Osteoblast (primary cell): ENCODE measurements at regions not wholly inside any gene's neighbourhood (a gene's known extent, or its start where the extent isn't known, plus 50 kb on each side); places are given as distances from the start of the nearest gene placed in this dataset.
"Not testable (repeated sequence)": the region's sequence is repeated elsewhere in the genome, so short reads cannot be mapped to it uniquely, and the experiment has no call there.

Source experiments
- DNase-seq: peaks from one replicate; pipeline ENCODE4 v3.0.0; 2011; ENCODE audit warnings: low spot score, mixed read lengths; ENCODE audit not compliant: insufficient read length; ENCODE audit errors: missing footprints
- H2AFZ ChIP-seq: 2 replicates; pipeline ENCODE4 v1.6.0; 2011; ENCODE audit warnings: mild to moderate bottlenecking, low read length
- H3K27ac ChIP-seq: 2 replicates; pipeline ENCODE4 v1.5.1; 2011; ENCODE audit warnings: mild to moderate bottlenecking, low read depth, low read length, moderate library complexity
- H3K27me3 ChIP-seq: 2 replicates; pipeline ENCODE4 v1.6.0; 2012; ENCODE audit warnings: mild to moderate bottlenecking, control low read depth, inconsistent platforms, low read length, moderate library complexity; ENCODE audit not compliant: insufficient read depth
- H3K36me3 ChIP-seq: 2 replicates; pipeline ENCODE4 v1.5.1; 2011; ENCODE audit warnings: mild to moderate bottlenecking, low read length, control low read depth, moderate library complexity; ENCODE audit not compliant: insufficient read depth
- H3K4me1 ChIP-seq: 2 replicates; pipeline ENCODE4 v1.5.1; 2011; ENCODE audit warnings: mild to moderate bottlenecking, low read length, control low read depth, moderate library complexity; ENCODE audit not compliant: insufficient read depth
- H3K4me2 ChIP-seq: 2 replicates; pipeline ENCODE4 v1.6.0; 2011; ENCODE audit warnings: mild to moderate bottlenecking, low read length; ENCODE audit not compliant: insufficient read depth
- H3K4me3 ChIP-seq: fragments of 200-600 bp; sonication (generic); 3 replicates; pipeline ENCODE4 v1.5.1; 2012; ENCODE audit warnings: mild to moderate bottlenecking, low read length, inconsistent platforms; ENCODE audit not compliant: insufficient read depth
- H3K79me2 ChIP-seq: 2 replicates; pipeline ENCODE4 v1.6.0; 2012; ENCODE audit warnings: mild to moderate bottlenecking, low read length, control low read depth, inconsistent platforms; ENCODE audit not compliant: insufficient read depth
- H3K9me3 ChIP-seq: 2 replicates; pipeline ENCODE4 v1.5.1; 2011; ENCODE audit warnings: low read depth, low read length, control low read depth
- H4K20me1 ChIP-seq: 2 replicates; pipeline ENCODE4 v1.6.0; 2012; ENCODE audit warnings: mild to moderate bottlenecking, low read length, control low read depth; ENCODE audit not compliant: insufficient read depth
- CTCF ChIP-seq: IDR thresholded peaks from 2 replicates; pipeline ENCODE4 v1.5.1; 2011; ENCODE audit warnings: mild to moderate bottlenecking, low read depth, low read length, moderate library complexity; ENCODE audit errors: extremely low read depth

GRCh38 chr14:106372870-106373652, 846.7 kb downstream of the TMEM121 start:
- no peak for DNase-seq
- Histone ChIP-seq H2AFZ (no peak overlapping the region), H3K4me2 (no peak overlapping the region), H3K4me3 (no peak overlapping the region), H3K27me3 (no peaks in the 10 kb centered on the region), H3K79me2 (no peaks in the 10 kb centered on the region), H3K36me3 (no peaks in the 10 kb centered on the region), H3K27ac (no peak overlapping the region), H4K20me1 (no peaks in the 10 kb centered on the region), H3K4me1 (no peaks in the 10 kb centered on the region), H3K9me3 (no peaks in the 10 kb centered on the region)
- TF ChIP-seq CTCF: no peak

- not testable (repeated sequence) for H2AFZ ChIP-seq, H3K36me3 ChIP-seq, H3K27me3 ChIP-seq, H3K4me2 ChIP-seq, DNase-seq, H4K20me1 ChIP-seq, H3K4me1 ChIP-seq, H3K9me3 ChIP-seq, H3K4me3 ChIP-seq, H3K27ac ChIP-seq, H3K79me2 ChIP-seq
These were observed 847.3 kb downstream of the TMEM121 start for GRCh38 chr14:106373653-106374110.

- no peak overlapping the region for H2AFZ ChIP-seq
- no peaks in the 10 kb centered on the region for H3K36me3 ChIP-seq
- TF ChIP-seq CTCF: no peak
- H3K79me2 ChIP-seq: no peaks in the 10 kb centered on the region
- H3K9me3 ChIP-seq: no peaks in the 10 kb centered on the region
- H3K4me3 ChIP-seq: no peak overlapping the region
- no peak for DNase-seq
- H3K4me1 ChIP-seq: no peaks in the 10 kb centered on the region
- H3K27me3 ChIP-seq: no peaks in the 10 kb centered on the region
- no peak overlapping the region for H3K27ac ChIP-seq
- no peaks in the 10 kb centered on the region for H4K20me1 ChIP-seq
- no peak overlapping the region for H3K4me2 ChIP-seq
These were observed 851.0 kb downstream of the TMEM121 start for GRCh38 chr14:106377432-106377831.

DNA sequence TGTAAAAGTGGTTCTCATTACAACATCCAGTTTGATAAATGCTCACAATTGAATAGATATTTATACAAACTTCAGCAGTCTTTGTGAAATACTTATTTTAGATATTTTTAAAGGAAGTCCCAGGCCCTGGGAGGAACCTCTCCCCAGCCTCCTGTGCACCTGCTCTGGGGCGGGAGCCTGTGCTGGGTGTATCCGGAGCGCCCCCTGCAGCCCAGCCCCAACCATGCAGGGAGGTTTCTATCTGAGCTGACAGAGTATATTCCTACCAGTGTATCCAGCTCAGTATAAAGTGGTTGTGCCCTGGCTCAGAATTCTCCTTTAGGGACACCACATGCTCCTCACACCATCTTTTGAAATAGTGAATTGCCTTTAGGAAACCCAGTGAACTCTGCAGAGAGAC, 851.8 kb downstream of the TMEM121 start:
- no peaks in the 10 kb centered on the region for H3K36me3 ChIP-seq
- H3K9me3 ChIP-seq: peaks cover under 1% of the 10 kb centered on the region
- TF ChIP-seq CTCF: no peak
- H3K4me1 ChIP-seq: no peaks in the 10 kb centered on the region
- H2AFZ ChIP-seq: no peak overlapping the region
- no peak overlapping the region for H3K27ac ChIP-seq
- H3K4me2 ChIP-seq: no peak overlapping the region
- H3K27me3 ChIP-seq: no peaks in the 10 kb centered on the region
- no peak overlapping the region for H3K4me3 ChIP-seq
- DNase-seq: no peak
- no peaks in the 10 kb centered on the region for H3K79me2 ChIP-seq
- no peaks in the 10 kb centered on the region for H4K20me1 ChIP-seq
